Islet of Langerhans (tissue), 1 donor: ENCODE measurements at regions not wholly inside any gene's neighbourhood (a gene's known extent, or its start where the extent isn't known, plus 50 kb on each side); places are given as distances from the start of the nearest gene placed in this dataset.

Source experiments
- FAIRE-seq: peaks from one replicate; lab custom pipeline; 2011; peaks lifted over from hg19 to GRCh38; lab: Jason Lieb, UNC

GRCh38 chr5:125396462-125396861 lies 650.0 kb upstream of the ZNF608 start:
- FAIRE-seq: no peak

DNA sequence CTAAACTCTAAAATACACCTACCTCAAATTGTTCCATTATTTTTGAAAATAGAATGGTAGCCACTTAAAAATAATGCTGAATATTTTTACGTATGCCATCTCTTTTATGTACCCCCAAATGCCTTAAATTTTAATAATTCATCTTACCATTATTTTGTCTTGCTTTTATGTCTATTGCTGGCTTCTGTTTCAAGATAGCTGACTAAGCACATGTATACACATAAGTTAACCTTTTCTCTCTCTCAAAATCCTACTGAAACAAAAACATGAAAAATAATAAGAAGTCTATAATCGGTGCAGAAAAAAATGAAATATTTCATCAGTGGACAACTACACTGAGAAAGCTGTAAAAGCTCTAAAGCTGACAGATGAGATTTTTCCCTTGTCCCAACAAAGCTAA lies 652.0 kb upstream of the ZNF608 start:
- FAIRE-seq: no peak

GRCh38 chr5:125399885-125400284 lies 653.4 kb upstream of the ZNF608 start:
- no peak for FAIRE-seq

DNA sequence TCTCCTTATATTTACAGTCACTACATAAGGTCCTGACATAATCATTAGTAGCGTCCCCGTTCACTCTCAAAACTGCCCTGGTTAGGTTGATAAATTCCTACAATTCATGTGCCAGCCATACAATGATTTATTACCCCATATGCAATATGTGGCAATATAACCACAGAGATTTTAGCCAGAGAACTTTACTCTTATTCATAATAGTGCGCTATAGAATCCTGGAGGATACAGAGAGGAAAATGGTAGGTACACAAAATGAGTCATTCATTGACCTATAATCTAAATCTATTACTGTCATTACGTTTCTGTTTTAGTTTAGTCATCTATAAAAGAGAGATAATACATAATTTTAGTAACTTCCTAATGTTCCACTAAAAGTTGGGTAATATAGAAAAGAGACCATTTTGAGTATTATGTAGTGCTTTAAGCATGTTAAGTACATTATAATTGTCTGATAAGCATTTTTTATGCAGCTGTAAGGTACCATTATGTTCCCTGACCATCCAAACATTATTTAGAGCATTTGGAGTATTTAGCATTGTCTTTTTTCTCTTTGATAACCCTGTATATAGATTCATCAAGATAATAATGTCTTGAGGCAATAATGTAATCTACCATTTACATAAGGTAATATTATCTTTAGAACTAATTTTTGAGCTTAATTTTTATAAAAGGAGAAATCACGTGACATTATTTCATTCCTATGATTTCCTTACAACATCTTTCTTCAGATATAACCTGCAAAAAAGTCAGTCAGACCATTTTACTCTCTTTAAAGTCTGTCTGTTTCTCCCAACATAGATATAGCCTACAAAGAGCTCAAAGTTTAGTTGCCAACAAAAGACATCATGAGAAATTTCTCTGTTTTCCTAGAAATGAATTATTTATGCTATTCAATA lies 655.5 kb upstream of the ZNF608 start:
- FAIRE-seq: peak; percentile 43

DNA sequence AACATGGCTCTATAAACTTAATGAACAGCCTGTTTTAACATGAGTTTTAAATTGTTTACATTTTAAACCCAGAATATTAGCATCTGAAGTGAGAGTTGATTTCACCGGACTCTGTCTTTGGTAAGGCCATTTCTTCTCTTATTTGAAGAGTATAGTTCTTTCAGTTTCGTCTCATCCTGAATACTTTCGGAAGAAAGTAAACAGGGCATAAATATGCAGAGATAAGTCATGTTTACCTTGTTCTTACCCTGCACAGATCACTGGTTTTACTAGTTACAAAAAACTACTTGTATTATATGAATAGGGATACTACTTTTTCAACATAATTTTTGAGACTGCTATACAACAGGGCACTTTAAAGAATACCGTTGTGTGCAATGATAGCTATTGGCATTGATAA lies 656.3 kb upstream of the ZNF608 start:
- no peak for FAIRE-seq

DNA sequence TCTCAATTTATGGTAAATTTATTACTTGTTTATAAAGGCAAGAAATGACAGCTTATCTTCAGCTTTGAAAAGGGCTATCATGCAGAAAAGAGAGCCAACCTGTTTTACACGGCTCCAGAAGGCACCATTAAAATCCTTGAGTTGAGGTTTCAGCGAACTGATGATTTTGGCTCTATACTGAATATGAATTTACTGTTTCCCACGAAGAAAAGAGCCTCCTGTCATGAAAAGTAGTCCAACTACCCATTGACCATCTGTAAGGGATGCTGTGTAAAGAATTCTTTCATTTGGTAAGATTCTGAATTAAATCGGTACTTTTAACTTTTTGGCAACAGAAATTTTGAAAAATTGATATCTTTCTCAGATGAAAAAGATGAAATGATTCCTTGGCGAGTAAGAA lies 657.6 kb upstream of the ZNF608 start:
- FAIRE-seq: no peak

GRCh38 chr5:125408448-125409233 lies 662.2 kb upstream of the ZNF608 start:
- FAIRE-seq: peak; percentile 96

GRCh38 chr5:125409234-125409860 lies 662.9 kb upstream of the ZNF608 start:
- FAIRE-seq: peak; percentile 99

DNA sequence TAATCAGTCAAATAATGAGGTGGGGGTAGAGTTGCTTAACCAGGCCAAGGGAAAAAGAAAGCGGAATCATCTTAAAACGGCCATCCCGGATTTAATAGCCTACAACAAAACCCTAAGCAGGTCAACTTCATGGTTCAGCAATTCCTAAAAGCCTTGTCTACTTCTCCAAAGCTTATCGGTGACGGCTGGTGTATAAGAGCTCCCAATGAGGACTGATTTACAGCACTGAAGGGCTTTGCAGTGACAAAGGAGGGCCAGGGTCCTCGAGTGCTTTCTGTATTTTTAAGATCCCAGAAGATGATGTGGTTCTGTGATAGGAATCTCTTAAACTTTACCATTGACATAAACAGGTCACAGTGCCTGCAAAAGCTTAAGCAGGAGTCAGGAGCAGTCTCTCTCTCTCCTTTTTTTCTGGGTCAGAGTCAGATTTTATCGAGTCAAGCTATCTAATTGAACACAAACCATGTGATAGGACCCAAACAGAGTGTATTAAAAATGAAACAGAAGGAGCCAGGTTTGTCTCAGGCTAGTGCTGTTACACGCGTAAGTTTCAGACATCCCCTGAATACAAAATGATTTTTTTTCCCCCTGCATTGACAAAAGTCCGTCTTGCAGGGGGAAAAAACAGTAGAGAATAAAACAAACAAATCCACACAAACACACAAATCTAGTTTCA lies 663.6 kb upstream of the ZNF608 start:
- peak; percentile 76 for FAIRE-seq

DNA sequence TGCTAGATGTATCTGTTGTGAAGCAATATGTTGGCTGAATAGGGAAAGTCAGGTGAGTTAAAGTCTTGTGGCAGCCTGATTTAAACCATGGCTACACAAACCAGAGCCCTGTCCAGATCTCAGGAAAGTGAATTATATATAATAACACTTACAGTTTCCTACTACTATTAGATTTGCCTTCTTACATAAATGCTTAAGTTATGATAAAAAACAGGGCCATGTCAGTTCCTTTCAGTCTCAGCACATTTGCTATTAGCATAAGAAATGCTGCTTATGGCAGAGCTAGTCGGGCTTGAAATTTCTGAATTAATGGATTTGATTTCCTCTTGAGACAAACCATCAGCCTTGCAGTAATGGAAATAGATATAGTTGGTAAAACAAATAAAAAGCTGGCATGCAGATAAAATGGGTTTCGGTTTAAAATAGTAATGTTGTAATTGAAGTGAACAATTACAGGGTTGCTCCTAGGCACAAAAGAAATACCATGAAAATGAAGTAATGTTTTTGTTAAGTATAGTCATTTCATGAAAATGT lies 664.2 kb upstream of the ZNF608 start:
- peak; percentile 100 for FAIRE-seq

GRCh38 chr5:125411071-125411743 lies 664.8 kb upstream of the ZNF608 start:
- FAIRE-seq: peak; percentile 24

- FAIRE-seq: peak; percentile 64
Observed at GRCh38 chr5:125411744-125412560, 665.5 kb upstream of the ZNF608 start.

GRCh38 chr5:125412561-125413495 lies 666.4 kb upstream of the ZNF608 start:
- FAIRE-seq: peak; percentile 100

DNA sequence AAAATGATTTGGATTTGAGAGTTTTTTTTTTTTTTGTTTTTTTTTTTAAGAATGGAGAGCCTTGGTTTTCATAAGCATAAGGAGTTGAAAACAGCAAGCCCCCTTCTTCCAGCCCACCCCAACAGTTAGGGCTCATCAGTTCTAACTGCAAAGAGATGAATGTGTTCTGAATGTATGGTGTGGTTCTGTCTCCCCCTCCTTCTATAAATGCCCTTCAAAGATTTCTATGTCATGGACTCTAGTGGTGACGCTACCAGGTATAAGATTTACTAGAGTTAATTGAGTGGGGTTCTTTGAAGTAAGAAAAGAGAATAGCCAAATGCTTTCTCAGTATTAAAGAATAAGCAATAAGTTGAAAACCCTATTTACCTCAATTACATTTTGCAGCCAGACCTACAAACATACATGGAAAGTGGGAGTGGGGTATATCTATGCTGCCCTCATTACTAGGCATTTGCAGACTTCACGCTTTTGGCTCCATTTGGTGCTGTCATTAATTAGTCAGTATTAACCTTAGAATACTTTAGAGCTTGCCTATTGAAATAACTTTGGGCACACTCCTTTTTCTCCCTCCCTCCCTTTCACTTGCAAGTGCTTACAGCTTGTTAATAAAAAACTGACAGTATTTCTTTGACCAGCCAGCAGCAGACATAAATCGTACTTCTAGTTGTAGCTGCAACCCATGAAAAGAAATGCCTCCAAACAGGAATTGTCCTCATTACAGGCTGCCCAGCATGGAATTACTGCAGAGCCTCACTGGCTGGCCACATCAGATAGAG lies 667.2 kb upstream of the ZNF608 start:
- FAIRE-seq: peak; percentile 24

DNA sequence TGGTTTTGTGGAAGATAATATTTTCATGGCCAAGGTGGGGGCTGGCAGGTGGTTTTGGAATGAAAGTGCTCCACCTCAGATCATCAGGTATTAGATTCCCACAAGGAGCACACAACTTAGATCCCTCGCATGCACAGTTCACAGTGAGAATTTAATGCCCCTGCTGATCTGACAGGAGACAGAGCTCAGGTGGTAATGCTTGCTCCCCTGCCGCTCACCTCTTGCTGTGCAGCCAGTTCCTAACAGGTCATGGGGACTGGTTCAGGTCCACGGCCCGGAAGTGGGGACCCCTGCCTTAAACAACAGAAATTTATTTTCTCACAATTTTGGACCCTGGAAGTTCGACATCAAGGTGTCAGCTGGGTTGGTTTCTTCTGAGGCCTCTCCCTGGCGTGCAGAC lies 668.7 kb upstream of the ZNF608 start:
- FAIRE-seq: no peak

DNA sequence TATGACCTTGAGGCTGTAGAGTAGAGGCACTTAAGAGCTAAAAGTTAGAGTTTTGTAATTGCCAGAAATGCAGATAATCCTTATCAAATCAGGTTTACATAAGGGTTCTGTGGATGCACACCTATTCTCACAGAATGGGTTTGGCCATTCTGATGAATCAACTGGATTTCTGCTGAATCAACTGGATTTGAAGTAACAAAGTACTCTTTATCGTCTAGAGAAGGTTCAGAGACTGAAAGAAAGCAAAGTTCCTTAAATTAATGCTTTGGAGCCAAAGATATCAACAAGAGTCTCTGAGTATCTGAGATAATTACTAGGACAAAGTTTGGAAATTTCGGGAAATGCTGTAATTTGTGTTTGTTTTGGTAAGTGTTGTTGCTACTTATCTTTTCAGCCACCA lies 669.6 kb upstream of the ZNF608 start:
- no peak for FAIRE-seq

DNA sequence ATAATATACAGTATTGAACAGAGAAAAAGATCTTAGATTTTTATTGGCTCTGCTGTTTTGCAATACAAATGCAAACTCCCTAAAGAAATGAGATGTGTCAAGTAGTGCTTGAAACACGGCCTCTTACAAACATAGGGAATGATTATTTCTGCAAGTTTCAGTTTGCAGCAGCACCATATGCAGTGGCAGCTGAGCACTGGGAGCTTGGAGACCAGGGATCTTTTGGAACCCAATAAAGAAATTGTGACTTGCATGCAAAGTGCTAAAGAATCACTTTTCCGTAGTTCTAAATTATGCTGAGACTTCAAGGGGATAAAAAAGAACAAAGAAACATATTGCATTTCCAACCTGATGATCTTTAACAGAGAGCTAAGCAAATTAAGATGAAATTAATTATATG lies 674.6 kb upstream of the ZNF608 start:
- no peak for FAIRE-seq

- no peak for FAIRE-seq
Observed at GRCh38 chr5:125422342-125422741, 675.9 kb upstream of the ZNF608 start.
